Endothelial cell of umbilical vein (primary cell): ENCODE measurements at regions not wholly inside any gene's neighbourhood (a gene's known extent, or its start where the extent isn't known, plus 50 kb on each side); places are given as distances from the start of the nearest gene placed in this dataset.

ENCODE experiments used
- CTCF ChIP-seq, 2 donors: IDR thresholded peaks; 1 replicate in 1 of 2; 2 replicates in 1 of 2; pipeline ENCODE4 v1.5.1; 2011; ENCODE audit warnings: low read length in 2 of 2, mild to moderate bottlenecking in 2 of 2, moderate library complexity in 2 of 2, control low read depth in 1 of 2, inconsistent platforms in 1 of 2, low read depth in 1 of 2; ENCODE audit not compliant: insufficient read depth in 1 of 2; ENCODE audit errors: extremely low read depth in 1 of 2
- EZH2 ChIP-seq: IDR thresholded peaks from 2 replicates; pipeline ENCODE4 v1.6.1; 2012; ENCODE audit warnings: borderline replicate concordance, low read depth, mild to moderate bottlenecking, moderate library complexity, low read length, inconsistent platforms; ENCODE audit not compliant: severe bottlenecking
- FOS ChIP-seq: IDR thresholded peaks from 2 replicates; pipeline ENCODE4 v1.6.1; 2011; ENCODE audit warnings: mild to moderate bottlenecking, low read length, moderate library complexity, borderline replicate concordance; ENCODE audit not compliant: insufficient read depth
- GATA2 ChIP-seq: IDR thresholded peaks from 2 replicates; pipeline ENCODE4 v1.7.0; 2011; ENCODE audit warnings: low read depth, mild to moderate bottlenecking, moderate library complexity, mixed read lengths, low read length; ENCODE audit not compliant: insufficient read length, insufficient read depth
- JUN ChIP-seq: IDR thresholded peaks from 2 replicates; pipeline ENCODE4 v1.6.1; 2011; ENCODE audit warnings: borderline replicate concordance, low read depth; ENCODE audit not compliant: insufficient read length, insufficient read depth
- MYC ChIP-seq: IDR thresholded peaks from one replicate; pipeline ENCODE4 v1.6.1; 2011; ENCODE audit warnings: mild to moderate bottlenecking, low read depth, low read length
- POLR2A ChIP-seq: IDR thresholded peaks from 2 replicates; pipeline ENCODE4 v1.6.1; 2012; ENCODE audit warnings: low read depth, mild to moderate bottlenecking, control low read depth, low read length
- POLR2AphosphoS5 ChIP-seq: IDR thresholded peaks from 2 replicates; pipeline ENCODE4 v1.6.1; 2012; ENCODE audit warnings: low read depth, mild to moderate bottlenecking, control low read depth, low read length, moderate library complexity; ENCODE audit not compliant: insufficient read depth
- TF ChIP-seq, protein P1 (sequence below): IDR thresholded peaks from 2 replicates; pipeline ENCODE4 v1.6.1; 2011; ENCODE audit not compliant: insufficient read depth, insufficient read length

- TF ChIP-seq CTCF (IDR thresholded peaks at IDR 0.05; ENCODE audit: extremely low read depth in 1 of 2, insufficient read depth in 1 of 2, low read depth in 1 of 2, low read length in 2 of 2), result no peak
- no peak for TF ChIP-seq POLR2AphosphoS5
- no peak for TF ChIP-seq POLR2A
- TF ChIP-seq GATA2, result no peak
- TF ChIP-seq, protein P1, sequence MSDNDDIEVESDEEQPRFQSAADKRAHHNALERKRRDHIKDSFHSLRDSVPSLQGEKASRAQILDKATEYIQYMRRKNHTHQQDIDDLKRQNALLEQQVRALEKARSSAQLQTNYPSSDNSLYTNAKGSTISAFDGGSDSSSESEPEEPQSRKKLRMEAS, result no peak
- TF ChIP-seq JUN, result no peak
- TF ChIP-seq EZH2, result no peak
- TF ChIP-seq FOS, result peak; percentile 20
- no peak for TF ChIP-seq MYC
Observed at GRCh38 chrX:73922856-73923455, 70.4 kb upstream of the XIST start.
